Bone marrow (tissue), 2 donors: ENCODE measurements at regions not wholly inside any gene's neighbourhood (a gene's known extent, or its start where the extent isn't known, plus 50 kb on each side); places are given as distances from the start of the nearest gene placed in this dataset.
"Not testable (repeated sequence)": the region's sequence is repeated elsewhere in the genome, so short reads cannot be mapped to it uniquely, and the experiment has no call there.

ENCODE experiments used
- DNase-seq, 2 donors: peaks; one replicate each; lab custom pipeline; 2025; lab: John Stamatoyannopoulos, UW

GRCh38 chr14:89697281-89698060 lies 257.1 kb downstream of the EFCAB11 start:
- DNase-seq: no peak

GRCh38 chr14:89695846-89696245 lies 258.7 kb downstream of the EFCAB11 start:
- DNase-seq: no peak

GRCh38 chr14:89690139-89690538 lies 264.4 kb downstream of the EFCAB11 start:
- DNase-seq: no peak

GRCh38 chr14:89689711-89690110 lies 264.8 kb downstream of the EFCAB11 start:
- DNase-seq: not testable (repeated sequence)

GRCh38 chr14:89688507-89689211 lies 265.9 kb downstream of the EFCAB11 start:
- DNase-seq: no peak

GRCh38 chr14:89687129-89687528 lies 267.4 kb downstream of the EFCAB11 start:
- DNase-seq: not testable (repeated sequence)

- no peak for DNase-seq
Observed at GRCh38 chr14:89684139-89684538, 267.1 kb upstream of the FOXN3 start.

- peak in 1 of 2 donors; percentile 48 for DNase-seq
Observed at GRCh38 chr14:89681086-89682018, 264.3 kb upstream of the FOXN3 start.

- no peak for DNase-seq
Observed at GRCh38 chr14:89680156-89680555, 263.1 kb upstream of the FOXN3 start.

- DNase-seq: no peak
Observed at GRCh38 chr14:89678768-89679167, 261.7 kb upstream of the FOXN3 start.

GRCh38 chr14:89675590-89675989 lies 258.6 kb upstream of the FOXN3 start:
- no peak for DNase-seq

- no peak for DNase-seq
Observed at GRCh38 chr14:89674936-89675335, 257.9 kb upstream of the FOXN3 start.

- DNase-seq: no peak
Observed at GRCh38 chr14:89674240-89674639, 257.2 kb upstream of the FOXN3 start.

GRCh38 chr14:89673512-89674225 lies 256.6 kb upstream of the FOXN3 start:
- no peak for DNase-seq

- DNase-seq: no peak
Observed at GRCh38 chr14:89672636-89673511, 255.8 kb upstream of the FOXN3 start.

GRCh38 chr14:89669193-89669592 lies 252.2 kb upstream of the FOXN3 start:
- peak in 1 of 2 donors; percentile 85 for DNase-seq

GRCh38 chr14:89667983-89668382 lies 250.9 kb upstream of the FOXN3 start:
- no peak for DNase-seq

GRCh38 chr14:89665300-89666081 lies 248.5 kb upstream of the FOXN3 start:
- DNase-seq: not testable (repeated sequence)

GRCh38 chr14:89661392-89661791 lies 244.4 kb upstream of the FOXN3 start:
- DNase-seq: no peak
